HG02981 (cell line): ENCODE measurements at regions not wholly inside any gene's neighbourhood (a gene's known extent, or its start where the extent isn't known, plus 50 kb on each side); places are given as distances from the start of the nearest gene placed in this dataset.

ENCODE experiments used
- ATAC-seq: cut with Tn5 transposase; IDR thresholded peaks from one replicate; pipeline ENCODE4 v1.9.1; 2021; ENCODE audit warnings: mild to moderate bottlenecking, moderate library complexity; ENCODE audit not compliant: unreplicated experiment

DNA sequence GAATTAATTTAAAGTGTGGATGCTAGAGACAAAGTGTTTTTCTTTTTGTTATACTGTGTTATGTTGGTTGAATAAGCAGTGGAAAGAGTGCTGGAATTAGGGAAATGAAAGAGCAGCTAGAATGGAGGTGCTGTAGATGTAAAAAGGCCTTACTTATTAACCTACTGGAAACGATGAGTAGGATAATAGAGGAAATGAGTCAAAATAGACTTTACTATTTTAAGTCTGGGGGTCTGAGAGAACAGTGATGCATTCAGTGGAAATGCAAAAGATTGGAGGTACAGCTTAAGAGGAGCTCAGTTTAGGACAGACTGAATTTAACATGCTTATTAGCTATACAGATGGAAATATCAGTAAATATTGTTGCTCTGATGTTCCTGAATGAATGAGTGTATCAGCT is 674.0 kb downstream of the OTOL1 start:
- ATAC-seq = no peak

DNA sequence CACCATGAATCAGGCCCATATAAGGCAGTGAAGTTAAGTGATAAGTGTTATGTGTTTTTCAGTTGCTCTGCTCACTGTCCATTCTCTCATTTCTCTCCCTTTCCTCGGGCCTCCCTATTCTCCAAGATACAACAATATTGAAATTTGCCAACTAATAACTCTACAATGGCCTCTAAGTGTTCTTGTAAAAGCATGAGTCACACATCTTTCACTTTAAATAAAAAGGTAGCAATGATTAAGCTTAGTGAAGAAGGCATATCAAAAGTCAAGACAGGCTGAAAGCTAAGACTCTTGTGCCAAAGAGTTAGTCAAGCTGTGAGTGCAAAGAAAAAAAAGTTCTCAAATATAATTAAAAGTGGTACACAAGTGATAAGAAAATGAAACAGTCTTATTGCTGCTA is 675.4 kb downstream of the OTOL1 start:
- no peak for ATAC-seq

- no peak for ATAC-seq
These were observed 678.5 kb downstream of the OTOL1 start for GRCh38 chr3:162175145-162175544.

- ATAC-seq = no peak
These were observed 679.3 kb downstream of the OTOL1 start for GRCh38 chr3:162175878-162176277.

DNA sequence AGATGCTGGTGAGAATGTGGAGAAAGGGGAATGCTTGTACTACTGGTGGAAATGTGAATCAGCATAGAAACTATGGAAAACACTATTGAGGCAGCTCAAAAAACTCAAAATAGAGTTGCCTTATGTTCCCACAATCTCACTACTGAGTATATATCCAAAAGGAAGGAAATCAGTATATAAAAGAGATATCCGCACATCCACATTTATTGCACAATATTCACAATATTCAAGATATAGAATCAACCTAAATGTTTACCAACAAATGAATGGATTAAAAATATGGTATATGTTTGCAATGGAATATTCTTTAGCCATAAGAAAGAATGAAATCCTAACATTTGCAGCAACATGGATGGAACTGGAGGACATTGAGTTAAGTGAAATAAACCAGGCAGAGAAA is 686.8 kb downstream of the OTOL1 start:
- ATAC-seq = no peak

- no peak for ATAC-seq
These were observed 695.9 kb downstream of the OTOL1 start for GRCh38 chr3:162192340-162193029.

DNA sequence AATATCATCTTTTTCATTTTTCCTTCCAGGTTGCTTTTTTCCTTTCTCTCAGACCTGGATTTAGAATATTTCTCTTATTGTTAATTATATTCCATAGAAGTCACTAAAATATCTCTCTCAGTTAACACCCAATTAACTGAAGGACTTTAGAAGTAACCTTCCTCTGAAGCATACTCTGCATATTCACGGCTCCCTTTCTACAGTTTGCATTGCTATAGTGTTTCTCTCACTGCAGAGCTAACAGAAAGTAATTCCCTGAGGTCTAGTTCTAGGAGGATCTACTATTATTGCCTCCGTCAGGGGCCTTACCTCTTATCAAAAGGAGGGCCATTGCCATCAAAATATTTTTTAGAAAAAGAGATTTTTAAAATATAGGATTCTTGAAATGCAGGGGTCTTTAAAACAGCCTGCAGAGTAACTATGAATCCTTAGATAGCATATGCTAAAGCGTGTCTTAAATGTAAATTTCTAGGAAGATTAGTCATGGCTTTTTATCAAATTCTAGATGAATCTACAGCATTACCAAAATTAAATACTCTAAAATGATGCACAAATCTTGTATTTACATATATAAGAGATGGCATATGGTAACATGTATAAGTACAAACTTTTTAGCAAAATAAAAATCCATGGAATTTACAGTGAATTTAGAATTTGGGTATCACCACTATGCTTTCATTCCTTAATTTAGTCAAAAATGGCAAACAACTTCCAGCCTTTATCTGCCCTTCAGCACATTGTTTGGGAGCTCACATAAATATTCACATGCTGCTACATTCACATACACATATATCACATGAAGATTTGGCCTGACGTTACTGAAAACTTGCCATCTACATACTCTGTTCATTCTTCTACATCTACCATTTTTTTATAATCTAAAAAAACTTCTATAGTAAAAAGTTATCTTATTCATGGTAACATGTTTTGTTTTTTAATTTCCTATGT is 696.8 kb downstream of the OTOL1 start:
- no peak for ATAC-seq

- ATAC-seq = no peak
These were observed 698.5 kb downstream of the OTOL1 start for GRCh38 chr3:162195147-162195546.

DNA sequence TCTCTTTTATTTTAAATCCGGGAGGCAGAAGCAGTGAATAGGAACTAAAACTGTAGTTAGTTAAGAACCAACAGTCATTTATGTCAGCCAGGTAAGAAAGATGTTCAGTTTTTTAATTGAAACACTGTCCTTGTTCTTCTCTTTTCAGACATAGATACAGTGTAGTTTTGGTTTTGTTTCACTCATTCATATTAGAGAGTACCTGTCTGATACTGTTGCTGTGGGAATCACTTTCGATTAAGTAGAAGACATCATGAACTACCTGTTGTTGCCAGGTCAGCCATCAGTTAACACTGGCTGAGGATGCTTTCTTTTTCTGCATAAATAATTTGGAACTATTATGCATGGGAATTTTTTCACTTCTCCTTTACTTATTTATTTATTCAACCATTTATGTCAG is 700.4 kb downstream of the OTOL1 start:
- no peak for ATAC-seq

GRCh38 chr3:162200836-162201235 is 704.2 kb downstream of the OTOL1 start:
- ATAC-seq = no peak

GRCh38 chr3:162206648-162207047 is 710.0 kb downstream of the OTOL1 start:
- ATAC-seq = no peak

- no peak for ATAC-seq
These were observed 714.9 kb downstream of the OTOL1 start for GRCh38 chr3:162211470-162211869.

- no peak for ATAC-seq
These were observed 716.6 kb downstream of the OTOL1 start for GRCh38 chr3:162213196-162213595.

DNA sequence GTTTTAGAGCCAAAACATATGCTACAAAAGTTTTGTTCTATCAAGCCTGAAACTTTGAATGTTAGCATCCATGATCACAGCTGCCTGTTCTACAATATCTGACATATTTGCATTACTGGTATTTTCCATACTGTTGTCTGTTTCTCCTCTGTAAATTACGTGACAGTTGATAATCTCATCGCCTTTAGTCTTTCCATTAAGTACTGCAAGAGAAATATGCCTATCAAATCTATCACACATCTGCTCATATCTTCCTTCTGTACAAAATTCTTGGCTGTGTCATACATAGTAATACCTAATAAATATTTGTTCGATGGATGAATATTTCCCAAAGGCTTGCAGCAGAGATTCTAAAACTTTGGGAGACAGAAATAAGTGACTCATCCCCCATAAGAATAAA is 717.3 kb downstream of the OTOL1 start:
- ATAC-seq = no peak

- ATAC-seq = no peak
These were observed 721.0 kb downstream of the OTOL1 start for GRCh38 chr3:162217647-162218046.

DNA sequence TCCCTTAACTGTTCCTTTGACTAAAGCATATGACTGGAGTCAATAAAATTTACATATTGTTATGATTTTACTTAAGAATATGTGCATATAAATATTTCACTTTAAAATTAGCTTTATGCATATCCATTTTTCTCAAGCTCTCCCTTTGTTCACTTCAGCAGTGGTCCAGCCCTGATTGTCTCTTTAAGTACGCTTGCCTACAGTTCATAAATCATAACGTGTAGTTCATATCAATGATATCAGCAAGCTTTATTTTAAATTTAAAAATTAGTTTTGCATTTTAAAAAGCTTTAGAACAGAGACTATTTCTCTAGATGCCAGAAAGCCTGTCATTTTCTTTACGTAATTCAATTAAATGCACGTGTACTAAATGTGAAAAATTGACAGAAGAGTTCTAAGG is 721.9 kb downstream of the OTOL1 start:
- no peak for ATAC-seq

DNA sequence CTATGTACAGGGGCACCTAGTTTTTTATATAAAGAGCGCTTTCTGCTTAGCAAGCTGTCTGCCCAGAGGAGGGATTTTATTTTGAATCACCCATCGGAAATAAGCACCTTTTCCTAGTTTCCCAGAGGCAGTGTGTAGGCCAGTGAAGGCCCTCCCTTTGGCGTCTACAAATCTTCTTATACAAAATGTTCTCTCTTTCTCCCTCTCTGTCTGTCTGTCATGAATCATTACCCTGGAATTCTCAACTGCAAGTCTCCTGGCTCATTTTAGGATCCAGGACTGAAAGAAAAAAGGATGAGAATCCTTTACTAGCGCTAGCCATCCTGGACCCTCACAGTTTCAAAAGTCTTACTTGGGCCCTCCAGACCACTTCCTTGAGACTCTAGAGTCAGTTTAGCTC is 728.1 kb downstream of the OTOL1 start:
- no peak for ATAC-seq

- ATAC-seq = no peak
These were observed 740.3 kb downstream of the OTOL1 start for GRCh38 chr3:162236949-162237348.

GRCh38 chr3:162250782-162251181 is 754.2 kb downstream of the OTOL1 start:
- ATAC-seq = no peak

DNA sequence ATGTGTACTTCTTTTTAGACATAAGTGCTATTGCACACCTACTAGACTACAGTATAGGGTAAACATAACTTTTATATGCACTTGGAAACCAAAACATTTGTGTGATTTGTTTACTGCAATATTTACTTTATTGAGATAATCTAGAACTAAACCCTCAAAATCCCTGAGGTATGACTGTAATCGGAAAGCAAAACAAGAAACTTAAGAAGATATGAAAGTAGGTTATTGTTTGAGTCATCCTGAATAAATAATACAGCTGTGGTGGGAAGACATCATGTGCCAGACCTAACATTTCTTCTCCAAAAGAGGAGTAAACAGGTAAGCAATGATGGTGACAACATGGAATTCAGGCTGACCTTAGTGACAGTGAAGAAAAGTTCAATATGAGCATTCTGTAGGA is 765.5 kb downstream of the OTOL1 start:
- no peak for ATAC-seq

GRCh38 chr3:162263596-162263995 is 767.0 kb downstream of the OTOL1 start:
- no peak for ATAC-seq
